ENCODE measurements at regions not wholly inside any gene's neighbourhood (a gene's known extent, or its start where the extent isn't known, plus 50 kb on each side); places are given as distances from the start of the nearest gene placed in this dataset.

GRCh38 chr3:30974071-30974470 is 79.6 kb upstream of the GADL1 start:
- Histone ChIP-seq H3K14ac (replicated peaks; ENCODE audit: low read depth, low read length) (no peak overlapping the region), H4K8ac (ENCODE audit: low read depth in 2 of 2, low read length in 2 of 2) (no peak overlapping the region), H2BK120ac (ENCODE audit: low read depth, low read length) (no peak overlapping the region), H3K23ac (ENCODE audit: low read depth, low read length) (no peak overlapping the region), H3K4me1 (ENCODE audit: control insufficient read depth, insufficient read depth, low read length) (no peaks in the 10 kb centered on the region), H3K4ac (ENCODE audit: low read depth, low read length) (no peak overlapping the region), H3K27me3 (ENCODE audit: control insufficient read depth, insufficient read depth, low read length) (no peaks in the 10 kb centered on the region), H3K18ac (ENCODE audit: low read depth, low read length) (no peak overlapping the region), H3K36me3 (ENCODE audit: control insufficient read depth, insufficient read depth, low read length) (no peaks in the 10 kb centered on the region), H3K9me3 (ENCODE audit: control insufficient read depth, insufficient read depth, low read length) (no peaks in the 10 kb centered on the region), H2BK5ac (ENCODE audit: low read depth, low read length, poor library complexity, severe bottlenecking) (no peak overlapping the region), H3K4me3 (ENCODE audit: insufficient read depth, low read depth, low read length) (no peak overlapping the region), H2AFZ (replicated peaks; ENCODE audit: low read length, poor library complexity) (no peak overlapping the region), H2AK5ac (ENCODE audit: low read depth, low read length) (no peak overlapping the region), H3K27ac (ENCODE audit: insufficient read depth, low read length) (no peak overlapping the region), H2BK15ac (ENCODE audit: low read depth, low read length) (no peak overlapping the region), H4K91ac (ENCODE audit: insufficient read depth, low read depth, low read length) (no peak overlapping the region), H2BK20ac (ENCODE audit: low read depth, low read length) (no peak overlapping the region), H4K5ac (ENCODE audit: low read depth, low read length) (no peak overlapping the region), H3K4me2 (ENCODE audit: low read depth, low read length) (no peak overlapping the region), H3K9ac (ENCODE audit: low read depth, low read length) (no peak overlapping the region), H3K79me1 (ENCODE audit: low read depth in 1 of 2, low read length in 2 of 2) (no peaks in the 10 kb centered on the region), H3K56ac (ENCODE audit: extremely low read depth, insufficient read depth, low read length) (no peak overlapping the region), H2AK9ac (replicated peaks; ENCODE audit: low read depth, low read length, poor library complexity) (no peak overlapping the region), H4K20me1 (ENCODE audit: insufficient read depth, low read length) (no peaks in the 10 kb centered on the region), H3K9me1 (ENCODE audit: insufficient read depth, low read length) (no peaks in the 10 kb centered on the region)
- no peak for ATAC-seq (ENCODE audit: low read depth)
- no peak for DNase-seq
- dilution Hi-C loops (cut with HindIII; ENCODE audit: low sequenced_read_pairs, unreplicated experiment) (no loop called here), intact Hi-C loops (cut with micrococcal nuclease) (loop anchor here (5.0 kb wide), 1 partner anchor 158 kb away; no protein-coding TSS in a partner anchor), in situ Hi-C loops (cut with MboI; ENCODE audit: low sequenced_read_pairs) (no loop called here)
- TF ChIP-seq MAZ (IDR thresholded peaks at IDR 0.05; ENCODE audit: borderline replicate concordance, low read depth, low read length) (no peak), RAD21 (IDR thresholded peaks at IDR 0.05; ENCODE audit: low read length) (no peak), NFE2L2 (IDR thresholded peaks at IDR 0.05; ENCODE audit: low read depth, low read length) (no peak), FOS (IDR thresholded peaks at IDR 0.05; ENCODE audit: low read depth, low read length) (no peak), RCOR1 (IDR thresholded peaks at IDR 0.05; ENCODE audit: insufficient replicate concordance, low read length) (no peak), RFX5 (IDR thresholded peaks at IDR 0.05; ENCODE audit: low read depth, low read length) (no peak), POLR2A (IDR thresholded peaks at IDR 0.05; ENCODE audit: low read depth, low read length) (no peak), SMC3 (IDR thresholded peaks at IDR 0.05; ENCODE audit: low read depth, low read length) (no peak), CEBPB (IDR thresholded peaks at IDR 0.05; ENCODE audit: low read depth, low read length) (no peak), MAFK (IDR thresholded peaks at IDR 0.05; ENCODE audit: low read depth, low read length) (no peak), MXI1 (IDR thresholded peaks at IDR 0.05; ENCODE audit: borderline replicate concordance, low read depth, low read length) (no peak), BHLHE40 (IDR thresholded peaks at IDR 0.05; ENCODE audit: low read depth, low read length) (no peak), CHD1 (IDR thresholded peaks at IDR 0.05; ENCODE audit: low read depth, low read length) (no peak)
- TF ChIP-seq, protein P1, sequence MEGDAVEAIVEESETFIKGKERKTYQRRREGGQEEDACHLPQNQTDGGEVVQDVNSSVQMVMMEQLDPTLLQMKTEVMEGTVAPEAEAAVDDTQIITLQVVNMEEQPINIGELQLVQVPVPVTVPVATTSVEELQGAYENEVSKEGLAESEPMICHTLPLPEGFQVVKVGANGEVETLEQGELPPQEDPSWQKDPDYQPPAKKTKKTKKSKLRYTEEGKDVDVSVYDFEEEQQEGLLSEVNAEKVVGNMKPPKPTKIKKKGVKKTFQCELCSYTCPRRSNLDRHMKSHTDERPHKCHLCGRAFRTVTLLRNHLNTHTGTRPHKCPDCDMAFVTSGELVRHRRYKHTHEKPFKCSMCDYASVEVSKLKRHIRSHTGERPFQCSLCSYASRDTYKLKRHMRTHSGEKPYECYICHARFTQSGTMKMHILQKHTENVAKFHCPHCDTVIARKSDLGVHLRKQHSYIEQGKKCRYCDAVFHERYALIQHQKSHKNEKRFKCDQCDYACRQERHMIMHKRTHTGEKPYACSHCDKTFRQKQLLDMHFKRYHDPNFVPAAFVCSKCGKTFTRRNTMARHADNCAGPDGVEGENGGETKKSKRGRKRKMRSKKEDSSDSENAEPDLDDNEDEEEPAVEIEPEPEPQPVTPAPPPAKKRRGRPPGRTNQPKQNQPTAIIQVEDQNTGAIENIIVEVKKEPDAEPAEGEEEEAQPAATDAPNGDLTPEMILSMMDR (conservative IDR thresholded peaks at IDR 0.05; ENCODE audit: low read depth, low read length): no peak
- TF ChIP-seq, protein P2, sequence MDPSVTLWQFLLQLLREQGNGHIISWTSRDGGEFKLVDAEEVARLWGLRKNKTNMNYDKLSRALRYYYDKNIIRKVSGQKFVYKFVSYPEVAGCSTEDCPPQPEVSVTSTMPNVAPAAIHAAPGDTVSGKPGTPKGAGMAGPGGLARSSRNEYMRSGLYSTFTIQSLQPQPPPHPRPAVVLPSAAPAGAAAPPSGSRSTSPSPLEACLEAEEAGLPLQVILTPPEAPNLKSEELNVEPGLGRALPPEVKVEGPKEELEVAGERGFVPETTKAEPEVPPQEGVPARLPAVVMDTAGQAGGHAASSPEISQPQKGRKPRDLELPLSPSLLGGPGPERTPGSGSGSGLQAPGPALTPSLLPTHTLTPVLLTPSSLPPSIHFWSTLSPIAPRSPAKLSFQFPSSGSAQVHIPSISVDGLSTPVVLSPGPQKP (IDR thresholded peaks at IDR 0.05; ENCODE audit: borderline replicate concordance, low read depth, low read length): no peak
- ChIA-PET CTCF (no interaction called here), POLR2A (ENCODE audit: unreplicated experiment) (no interaction called here)
- no TSS peak for BruUV-seq (replicated peaks)
- WGBS, 2 experiments (ENCODE audit: extremely low coverage in 2 of 2, insufficient read length in 1 of 2): no CpG with 5 or more reads among the region's 2 CpGs

Data from IMR-90 (cell line).